ENCODE measurements at regions not wholly inside any gene's neighbourhood (a gene's known extent, or its start where the extent isn't known, plus 50 kb on each side); places are given as distances from the start of the nearest gene placed in this dataset.

GRCh38 chr9:88812938-88813637 is 178.2 kb upstream of the S1PR3 start:
- FAIRE-seq (no peak), DNase-seq (ENCODE audit: low spot score) (no peak)

- FAIRE-seq: no peak
- no peak for DNase-seq (ENCODE audit: low spot score)
Observed at GRCh38 chr9:88813638-88814209, 177.5 kb upstream of the S1PR3 start.

- FAIRE-seq (no peak), DNase-seq (ENCODE audit: low spot score) (no peak)
Observed at GRCh38 chr9:88814577-88814976, 176.7 kb upstream of the S1PR3 start.

GRCh38 chr9:88816141-88816540 is 175.1 kb upstream of the S1PR3 start:
- DNase-seq (ENCODE audit: low spot score) (peak; percentile 58), FAIRE-seq (no peak)

- DNase-seq (ENCODE audit: low spot score) (no peak), FAIRE-seq (no peak)
Observed at GRCh38 chr9:88816591-88816990, 174.7 kb upstream of the S1PR3 start.

- DNase-seq (ENCODE audit: low spot score): no peak
- no peak for FAIRE-seq
Observed at GRCh38 chr9:88817628-88818027, 173.6 kb upstream of the S1PR3 start.

- DNase-seq (ENCODE audit: low spot score) (no peak), FAIRE-seq (no peak)
Observed at GRCh38 chr9:88818495-88819201, 172.6 kb upstream of the S1PR3 start.

GRCh38 chr9:88819476-88819875 is 171.8 kb upstream of the S1PR3 start:
- DNase-seq (ENCODE audit: low spot score): no peak
- no peak for FAIRE-seq

- DNase-seq (ENCODE audit: low spot score) (no peak), FAIRE-seq (no peak)
Observed at GRCh38 chr9:88820055-88820454, 171.2 kb upstream of the S1PR3 start.

- DNase-seq (ENCODE audit: low spot score): no peak
- peak; percentile 16 for FAIRE-seq
Observed at GRCh38 chr9:88821033-88821745, 170.1 kb upstream of the S1PR3 start.

- FAIRE-seq: no peak
- no peak for DNase-seq (ENCODE audit: low spot score)
Observed at GRCh38 chr9:88821746-88822106, 169.5 kb upstream of the S1PR3 start.

GRCh38 chr9:88824711-88825110 is 166.6 kb upstream of the S1PR3 start:
- FAIRE-seq (no peak), DNase-seq (ENCODE audit: low spot score) (no peak)

GRCh38 chr9:88826181-88826580 is 165.1 kb upstream of the S1PR3 start:
- FAIRE-seq (no peak), DNase-seq (ENCODE audit: low spot score) (no peak)

- FAIRE-seq: no peak
- no peak for DNase-seq (ENCODE audit: low spot score)
Observed at GRCh38 chr9:88826771-88827181, 164.5 kb upstream of the S1PR3 start.

- FAIRE-seq (no peak), DNase-seq (ENCODE audit: low spot score) (no peak)
Observed at GRCh38 chr9:88828018-88828417, 163.2 kb upstream of the S1PR3 start.

GRCh38 chr9:88828492-88828974 is 162.7 kb upstream of the S1PR3 start:
- FAIRE-seq: no peak
- DNase-seq (ENCODE audit: low spot score): no peak

- no peak for DNase-seq (ENCODE audit: low spot score)
- no peak for FAIRE-seq
Observed at GRCh38 chr9:88829276-88829675, 162.0 kb upstream of the S1PR3 start.

- FAIRE-seq: no peak
- DNase-seq (ENCODE audit: low spot score): no peak
Observed at GRCh38 chr9:88831713-88832407, 159.4 kb upstream of the S1PR3 start.

- FAIRE-seq: no peak
- DNase-seq (ENCODE audit: low spot score): no peak
Observed at GRCh38 chr9:88833946-88834345, 157.3 kb upstream of the S1PR3 start.

- DNase-seq (ENCODE audit: low spot score): no peak
- FAIRE-seq: peak; percentile 17
Observed at GRCh38 chr9:88835038-88835466, 156.2 kb upstream of the S1PR3 start.

GRCh38 chr9:88835772-88836171 is 155.5 kb upstream of the S1PR3 start:
- DNase-seq (ENCODE audit: low spot score) (no peak), FAIRE-seq (no peak)

Data from RCC 7860 (cell line).